OCI-LY3 (cell line): ENCODE measurements at regions not wholly inside any gene's neighbourhood (a gene's known extent, or its start where the extent isn't known, plus 50 kb on each side); places are given as distances from the start of the nearest gene placed in this dataset.
"Not testable (repeated sequence)": the region's sequence is repeated elsewhere in the genome, so short reads cannot be mapped to it uniquely, and the experiment has no call there.

Experiments used
- H2AFZ ChIP-seq: fragments of 200-600, 300-600 bp; shearing (Covaris generic); 2 replicates; pipeline ENCODE4 v1.6.0; 2014; ENCODE audit warnings: antibody characterized with exemption, low read depth, low read length
- H3K27ac ChIP-seq: fragments of 200-600, 300-600 bp; sonication (generic); 2 replicates; pipeline ENCODE4 v1.5.1; 2014; ENCODE audit warnings: mild to moderate bottlenecking, low read length, moderate library complexity, mixed read lengths
- H3K27me3 ChIP-seq: fragments of 200-600, 300-600 bp; sonication (generic); 2 replicates; pipeline ENCODE4 v1.6.1; 2014; ENCODE audit warnings: low read depth, low read length, mixed read lengths
- H3K36me3 ChIP-seq: fragments of 200-600, 300-600 bp; sonication (generic); replicated peaks from 2 replicates; pipeline ENCODE3; 2014; ENCODE audit warnings: low read depth, low read length, mixed read lengths
- H3K4me1 ChIP-seq: fragments of 300-600, 200-600 bp; sonication (generic); 2 replicates; pipeline ENCODE4 v1.6.1; 2014; ENCODE audit warnings: low read length, mixed read lengths
- H3K4me2 ChIP-seq: fragments of 200-600, 300-600 bp; sonication (generic); 2 replicates; pipeline ENCODE4 v1.6.1; 2014; ENCODE audit warnings: low read length, mixed read lengths
- H3K4me3 ChIP-seq: fragments of 300-600, 200-600 bp; sonication (generic); 2 replicates; pipeline ENCODE4 v1.5.1; 2014; ENCODE audit warnings: antibody characterized with exemption, mild to moderate bottlenecking, low read length, moderate library complexity
- H3K79me2 ChIP-seq: fragments of 300-600, 200-600 bp; shearing (Covaris generic); 2 replicates; pipeline ENCODE4 v1.6.1; 2014; ENCODE audit warnings: mild to moderate bottlenecking, low read length, mixed read lengths
- H3K9ac ChIP-seq: fragments of 300-600, 200-600 bp; shearing (Covaris generic); 2 replicates; pipeline ENCODE4 v1.6.0; 2014; ENCODE audit warnings: mild to moderate bottlenecking, low read length, moderate library complexity
- H3K9me3 ChIP-seq: fragments of 200-600, 300-600 bp; shearing (Covaris generic); 2 replicates; pipeline ENCODE4 v1.6.1; 2014; ENCODE audit warnings: low read length, mixed read lengths; ENCODE audit not compliant: insufficient read depth
- H4K20me1 ChIP-seq: fragments of 200-600, 300-600 bp; sonication (generic); 2 replicates; pipeline ENCODE4 v1.6.1; 2016; ENCODE audit warnings: low read length, mixed read lengths; ENCODE audit not compliant: insufficient read depth
- EZH2phosphoT487 ChIP-seq: fragments of 200-600 bp; shearing (Covaris generic); IDR thresholded peaks from 2 replicates; pipeline ENCODE4 v1.6.1; 2018; ENCODE audit warnings: antibody characterized with exemption, mixed run types, low read depth
- TF ChIP-seq, protein P1 (sequence below): fragments of 200-600, 300-600 bp; sonication (generic); IDR thresholded peaks from 2 replicates; pipeline ENCODE4 v1.5.1; 2014; ENCODE audit warnings: antibody characterized with exemption, low read length, low read depth

DNA sequence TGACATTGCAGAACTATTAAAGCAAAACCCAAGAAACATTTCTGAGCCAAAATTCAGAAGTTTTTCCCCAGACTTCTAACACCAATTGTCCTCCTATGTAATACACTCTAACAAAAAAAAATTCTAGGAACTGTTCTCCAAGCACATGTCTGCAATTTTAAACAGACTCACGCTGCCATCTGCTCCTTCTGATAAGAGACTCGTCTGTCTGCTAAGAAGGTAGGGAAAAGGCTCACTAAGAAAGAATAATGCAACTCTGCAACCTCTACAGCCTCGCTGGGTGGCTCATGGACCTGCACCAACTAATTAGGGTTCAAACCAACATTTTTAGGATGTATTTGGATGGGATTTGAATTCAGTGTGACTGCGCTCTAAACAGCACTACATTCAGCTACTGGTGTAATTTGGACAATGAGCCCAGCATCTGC lies 366.5 kb downstream of the DSC3 start:
- no peaks in the 10 kb centered on the region for H3K27me3 ChIP-seq
- no peaks in the 10 kb centered on the region for H3K36me3 ChIP-seq
- no peak overlapping the region for H2AFZ ChIP-seq
- no peaks in the 10 kb centered on the region for H3K9me3 ChIP-seq
- no peaks in the 10 kb centered on the region for H3K79me2 ChIP-seq
- no peak for TF ChIP-seq EZH2phosphoT487
- TF ChIP-seq, protein P1, sequence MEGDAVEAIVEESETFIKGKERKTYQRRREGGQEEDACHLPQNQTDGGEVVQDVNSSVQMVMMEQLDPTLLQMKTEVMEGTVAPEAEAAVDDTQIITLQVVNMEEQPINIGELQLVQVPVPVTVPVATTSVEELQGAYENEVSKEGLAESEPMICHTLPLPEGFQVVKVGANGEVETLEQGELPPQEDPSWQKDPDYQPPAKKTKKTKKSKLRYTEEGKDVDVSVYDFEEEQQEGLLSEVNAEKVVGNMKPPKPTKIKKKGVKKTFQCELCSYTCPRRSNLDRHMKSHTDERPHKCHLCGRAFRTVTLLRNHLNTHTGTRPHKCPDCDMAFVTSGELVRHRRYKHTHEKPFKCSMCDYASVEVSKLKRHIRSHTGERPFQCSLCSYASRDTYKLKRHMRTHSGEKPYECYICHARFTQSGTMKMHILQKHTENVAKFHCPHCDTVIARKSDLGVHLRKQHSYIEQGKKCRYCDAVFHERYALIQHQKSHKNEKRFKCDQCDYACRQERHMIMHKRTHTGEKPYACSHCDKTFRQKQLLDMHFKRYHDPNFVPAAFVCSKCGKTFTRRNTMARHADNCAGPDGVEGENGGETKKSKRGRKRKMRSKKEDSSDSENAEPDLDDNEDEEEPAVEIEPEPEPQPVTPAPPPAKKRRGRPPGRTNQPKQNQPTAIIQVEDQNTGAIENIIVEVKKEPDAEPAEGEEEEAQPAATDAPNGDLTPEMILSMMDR: no peak
- H3K9ac ChIP-seq: no peak overlapping the region
- H3K4me1 ChIP-seq: 0 out of 2 replicates have a peak, but pooled peaks cover 3% of the 10 kb centered on the region
- H3K27ac ChIP-seq: no peak overlapping the region
- no peaks in the 10 kb centered on the region for H4K20me1 ChIP-seq
- peak overlapping the region; percentile 9; the same call in 1 of the 2 replicates for H3K4me2 ChIP-seq
- H3K4me3 ChIP-seq: no peak overlapping the region

DNA sequence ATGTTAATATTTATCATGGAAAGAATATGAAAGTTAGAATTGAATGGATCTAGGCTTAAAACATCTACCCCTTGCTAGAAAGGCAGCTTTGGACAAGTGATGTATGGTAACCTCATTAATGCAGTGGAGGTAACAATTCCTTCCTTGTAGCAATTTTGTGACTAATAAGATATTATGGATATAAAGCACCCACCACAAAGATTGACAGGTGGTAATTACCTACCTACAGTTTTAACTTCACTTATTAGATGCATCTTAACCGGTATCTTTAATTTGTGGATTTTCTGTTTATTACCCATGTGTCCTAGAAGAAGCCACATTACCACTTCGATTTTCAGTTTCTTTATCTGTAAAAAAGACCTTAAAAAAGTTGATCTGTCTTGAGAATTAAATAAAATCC lies 367.0 kb downstream of the DSC3 start:
- H3K4me1 ChIP-seq: 0 out of 2 replicates have a peak, but pooled peaks cover 3% of the 10 kb centered on the region
- H3K4me3 ChIP-seq: no peak overlapping the region
- H4K20me1 ChIP-seq: no peaks in the 10 kb centered on the region
- no peak overlapping the region for H2AFZ ChIP-seq
- H3K4me2 ChIP-seq: no peak overlapping the region
- TF ChIP-seq EZH2phosphoT487: no peak
- TF ChIP-seq, protein P1: no peak
- no peaks in the 10 kb centered on the region for H3K79me2 ChIP-seq
- H3K27ac ChIP-seq: no peak overlapping the region
- no peaks in the 10 kb centered on the region for H3K9me3 ChIP-seq
- H3K27me3 ChIP-seq: no peaks in the 10 kb centered on the region
- no peaks in the 10 kb centered on the region for H3K36me3 ChIP-seq
- no peak overlapping the region for H3K9ac ChIP-seq

DNA sequence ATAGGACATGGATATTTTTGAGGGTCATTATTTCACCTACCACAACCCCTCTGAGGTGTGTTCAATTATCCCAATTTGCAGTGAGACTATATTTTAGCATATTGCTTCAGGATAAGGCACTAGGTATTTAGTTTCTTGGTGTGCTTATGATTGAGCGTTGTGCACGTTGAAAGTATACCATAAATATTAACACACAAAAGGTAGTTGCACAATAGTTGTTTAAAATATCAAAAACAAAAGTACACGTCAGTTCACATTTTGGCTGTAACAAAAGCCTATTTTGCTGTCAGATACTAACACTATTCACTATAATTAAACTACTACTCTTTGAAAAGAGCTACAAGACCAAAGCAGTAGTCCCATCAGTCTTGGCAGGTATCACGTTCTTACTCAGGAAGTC lies 367.5 kb downstream of the DSC3 start:
- Histone ChIP-seq H3K27me3 (no peaks in the 10 kb centered on the region), H3K9me3 (no peaks in the 10 kb centered on the region), H3K36me3 (no peaks in the 10 kb centered on the region), H3K79me2 (no peaks in the 10 kb centered on the region), H4K20me1 (no peaks in the 10 kb centered on the region), H3K4me2 (no peak overlapping the region), H3K9ac (no peak overlapping the region), H2AFZ (no peak overlapping the region), H3K27ac (no peak overlapping the region), H3K4me1 (0 out of 2 replicates have a peak, but pooled peaks cover 3% of the 10 kb centered on the region), H3K4me3 (no peak overlapping the region)
- no peak for TF ChIP-seq EZH2phosphoT487
- TF ChIP-seq, protein P1: no peak

DNA sequence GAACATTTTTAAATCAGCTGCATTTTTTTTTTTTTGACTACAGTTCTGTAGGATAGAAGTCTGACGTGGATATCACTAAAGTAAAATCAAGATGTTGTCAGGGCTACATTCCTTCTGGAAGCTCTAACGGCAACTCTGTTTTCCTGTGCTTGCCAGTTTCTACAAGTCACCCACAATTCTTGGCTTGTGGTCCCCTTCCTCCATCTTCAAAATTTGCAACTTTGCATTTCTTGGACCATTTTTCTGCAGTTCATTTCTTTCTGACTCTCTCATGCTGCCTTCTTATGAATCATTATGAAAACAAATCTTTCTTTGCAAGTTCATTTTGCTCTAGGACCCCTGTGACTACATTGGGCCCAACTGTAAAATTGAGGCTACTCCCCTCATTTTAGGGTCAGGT lies 367.9 kb downstream of the DSC3 start:
- Histone ChIP-seq H3K27me3 (no peaks in the 10 kb centered on the region), H3K79me2 (no peaks in the 10 kb centered on the region), H3K27ac (no peak overlapping the region), H3K4me1 (0 out of 2 replicates have a peak, but pooled peaks cover 3% of the 10 kb centered on the region), H3K36me3 (no peaks in the 10 kb centered on the region), H3K9me3 (no peaks in the 10 kb centered on the region), H3K4me2 (no peak overlapping the region), H4K20me1 (no peaks in the 10 kb centered on the region), H3K4me3 (no peak overlapping the region), H3K9ac (no peak overlapping the region), H2AFZ (no peak overlapping the region)
- no peak for TF ChIP-seq EZH2phosphoT487
- TF ChIP-seq, protein P1: no peak

DNA sequence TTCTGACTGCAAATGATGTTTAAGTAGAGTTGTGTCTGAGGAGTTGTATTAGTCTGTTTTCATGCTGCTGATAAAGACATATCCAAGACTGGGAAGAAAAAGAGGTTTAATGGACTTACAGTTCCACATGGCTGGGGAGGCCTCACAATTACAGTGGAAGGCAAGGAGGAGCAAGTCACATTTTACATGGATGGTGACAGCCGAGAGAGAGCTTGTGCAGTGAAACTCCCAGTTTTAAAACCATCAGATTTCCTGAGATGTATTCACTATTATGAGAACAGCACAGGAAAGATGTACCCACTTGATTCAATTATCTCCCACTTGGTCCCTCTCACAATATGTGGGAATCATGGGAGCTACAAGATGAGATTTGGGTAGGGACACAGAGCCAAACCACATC lies 370.1 kb downstream of the DSC3 start:
- H3K27me3 ChIP-seq, H3K4me1 ChIP-seq, H3K27ac ChIP-seq, H3K4me3 ChIP-seq, H3K9ac ChIP-seq, H3K4me2 ChIP-seq, H4K20me1 ChIP-seq, H3K9me3 ChIP-seq, H3K36me3 ChIP-seq, H3K79me2 ChIP-seq, H2AFZ ChIP-seq: not testable (repeated sequence)
